Ovary (tissue), 7 donors: ENCODE measurements at regions not wholly inside any gene's neighbourhood (a gene's known extent, or its start where the extent isn't known, plus 50 kb on each side); places are given as distances from the start of the nearest gene placed in this dataset.

Experiments
- DNase-seq, 5 donors: peaks; one replicate each; pipeline ENCODE4 v3.0.0-alpha.2; 2019 to 2020
- H3K27ac ChIP-seq, 2 donors: fragments of 200-600 bp; one replicate each; pipeline versions ENCODE4 v1.5.1 to v1.8.0; 2019 to 2022
- H3K27me3 ChIP-seq: fragments of 200-600 bp; one replicate; pipeline ENCODE4 v1.8.0; 2022
- H3K36me3 ChIP-seq: fragments of 200-600 bp; sonication (generic); one replicate; pipeline ENCODE4 v1.5.1; 2019
- H3K4me1 ChIP-seq: one replicate; pipeline ENCODE4 v1.8.1; 2013; ENCODE audit warnings: mild to moderate bottlenecking, moderate library complexity; ENCODE audit not compliant: insufficient read depth
- H3K4me3 ChIP-seq: fragments of 200-600 bp; sonication (generic); one replicate; pipeline ENCODE4 v1.5.1; 2017
- H3K9me3 ChIP-seq, 2 donors: fragments of 200-600 bp in 1 of 2; sonication (generic) in 1 of 2; one replicate each; pipeline versions ENCODE4 v1.5.1 to v1.8.1; 2013 to 2019; ENCODE audit warnings: mild to moderate bottlenecking in 1 of 2, moderate library complexity in 1 of 2
- EP300 ChIP-seq: sonication (generic); formaldehyde crosslinking; IDR thresholded peaks from one replicate; pipeline ENCODE4 v1.6.1; 2017; ENCODE audit warnings: antibody characterized with exemption
- POLR2A ChIP-seq: fragments of 450-650 bp; IDR thresholded peaks from one replicate; pipeline ENCODE4 v1.6.1; 2017; ENCODE audit warnings: antibody characterized with exemption, mild to moderate bottlenecking, moderate library complexity
- WGBS, 3 donors: extraction: QIAGEN DNeasy Blood & Tissue Kit in 1 of 3; methylation state at CpG; one replicate each; pipeline versions ENCODE4 v1.1.5 to v1.1.7; 2013 to 2017; 5-methylcytosine and 5-hydroxymethylcytosine counted together
- intact Hi-C, 4 donors: fragments of 100-400 bp; cut with DNase I; formaldehyde crosslinking; loops; one replicate each; pipeline versions ENCODE4 v1.11.0 to v1.15.1; 2022 to 2023
- TF ChIP-seq, protein P1 (sequence below), 3 donors: fragments of 450-650 bp in 2 of 3; fragments of 200-600 bp in 1 of 3; IDR thresholded peaks; one replicate each; pipeline versions ENCODE4 v1.5.1 to v1.8.0; 2016 to 2022; ENCODE audit warnings: antibody characterized with exemption in 3 of 3, mild to moderate bottlenecking in 1 of 3
- donor health status: DM: no; HTN: no; CAD: no; lungs with moderate emphysema.
- donor health status: DM: no; HTN: no; CAD: no.
- donor health status: Bipolar disorder and iron deficiency.
- donor health status: DM: no; HTN: no; CAD: no.
- donor health status: DM: yes; HTN: yes; CAD: no.

DNA sequence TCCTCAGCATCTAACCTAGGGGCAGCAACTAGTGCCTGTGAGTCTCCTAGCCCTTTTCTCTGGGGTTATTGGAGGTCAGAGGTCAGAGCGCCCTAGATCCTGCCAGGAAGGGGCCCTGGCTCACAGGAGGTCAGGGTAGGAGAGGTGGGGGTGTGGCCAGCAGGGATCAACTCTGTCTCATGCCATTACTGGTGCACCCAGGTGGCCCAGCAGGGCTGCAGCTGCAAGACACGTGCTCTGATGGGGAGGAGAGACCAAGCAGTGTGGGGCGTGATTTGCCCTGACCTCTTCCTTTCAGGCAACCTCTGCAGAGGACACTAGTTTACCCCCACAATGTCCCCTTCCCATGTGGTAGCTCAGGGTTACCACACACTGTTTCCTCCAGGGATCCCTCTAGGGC, 73.3 kb upstream of the ZNF30 start:
- H3K27ac ChIP-seq: no peak overlapping the region
- H3K4me1 ChIP-seq: no peaks in the 10 kb centered on the region
- H3K4me3 ChIP-seq: no peak overlapping the region
- no peaks in the 10 kb centered on the region for H3K36me3 ChIP-seq
- no peaks in the 10 kb centered on the region for H3K27me3 ChIP-seq
- H3K9me3 ChIP-seq: no peaks in the 10 kb centered on the region
- TF ChIP-seq, protein P1, sequence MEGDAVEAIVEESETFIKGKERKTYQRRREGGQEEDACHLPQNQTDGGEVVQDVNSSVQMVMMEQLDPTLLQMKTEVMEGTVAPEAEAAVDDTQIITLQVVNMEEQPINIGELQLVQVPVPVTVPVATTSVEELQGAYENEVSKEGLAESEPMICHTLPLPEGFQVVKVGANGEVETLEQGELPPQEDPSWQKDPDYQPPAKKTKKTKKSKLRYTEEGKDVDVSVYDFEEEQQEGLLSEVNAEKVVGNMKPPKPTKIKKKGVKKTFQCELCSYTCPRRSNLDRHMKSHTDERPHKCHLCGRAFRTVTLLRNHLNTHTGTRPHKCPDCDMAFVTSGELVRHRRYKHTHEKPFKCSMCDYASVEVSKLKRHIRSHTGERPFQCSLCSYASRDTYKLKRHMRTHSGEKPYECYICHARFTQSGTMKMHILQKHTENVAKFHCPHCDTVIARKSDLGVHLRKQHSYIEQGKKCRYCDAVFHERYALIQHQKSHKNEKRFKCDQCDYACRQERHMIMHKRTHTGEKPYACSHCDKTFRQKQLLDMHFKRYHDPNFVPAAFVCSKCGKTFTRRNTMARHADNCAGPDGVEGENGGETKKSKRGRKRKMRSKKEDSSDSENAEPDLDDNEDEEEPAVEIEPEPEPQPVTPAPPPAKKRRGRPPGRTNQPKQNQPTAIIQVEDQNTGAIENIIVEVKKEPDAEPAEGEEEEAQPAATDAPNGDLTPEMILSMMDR (IDR thresholded peaks at IDR 0.05): no peak
- TF ChIP-seq POLR2A (no peak), EP300 (no peak)
- intact Hi-C loops: no loop called here
- 45 to 69% (median 59%) methylated on average over 3 of the region's 3 CpGs for WGBS, 3 donors
- DNase-seq: no peak

DNA sequence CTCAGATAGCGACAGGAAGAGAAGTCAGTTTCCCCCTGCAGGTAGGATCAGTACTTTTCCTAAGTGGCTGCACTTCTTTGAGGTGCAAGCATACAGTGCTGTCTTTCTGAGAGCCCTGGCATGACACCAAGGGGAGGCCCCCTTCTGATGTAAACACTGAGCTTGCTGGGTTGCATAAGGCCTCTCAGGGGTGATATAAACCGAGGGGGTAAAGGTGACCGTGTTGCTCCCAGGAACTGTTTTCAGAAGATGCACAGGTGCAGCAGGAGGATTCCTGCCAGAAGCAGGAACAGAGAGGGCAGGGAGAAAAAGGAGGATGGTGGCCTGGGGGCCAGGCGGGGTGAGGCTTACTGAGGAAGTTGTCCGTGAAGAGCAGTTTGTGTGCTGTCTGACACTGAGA, 74.0 kb upstream of the ZNF30 start:
- no peaks in the 10 kb centered on the region for H3K4me1 ChIP-seq
- no peaks in the 10 kb centered on the region for H3K36me3 ChIP-seq
- no peak overlapping the region for H3K27ac ChIP-seq
- no peaks in the 10 kb centered on the region for H3K27me3 ChIP-seq
- 39 to 52% (median 46%) methylated on average over 5 of the region's 5 CpGs for WGBS, 3 donors
- no peaks in the 10 kb centered on the region for H3K9me3 ChIP-seq
- DNase-seq: no peak
- intact Hi-C loops: no loop called here
- TF ChIP-seq, protein P1 (IDR thresholded peaks at IDR 0.05): no peak
- TF ChIP-seq POLR2A (no peak), EP300 (no peak)
- H3K4me3 ChIP-seq: no peak overlapping the region

DNA sequence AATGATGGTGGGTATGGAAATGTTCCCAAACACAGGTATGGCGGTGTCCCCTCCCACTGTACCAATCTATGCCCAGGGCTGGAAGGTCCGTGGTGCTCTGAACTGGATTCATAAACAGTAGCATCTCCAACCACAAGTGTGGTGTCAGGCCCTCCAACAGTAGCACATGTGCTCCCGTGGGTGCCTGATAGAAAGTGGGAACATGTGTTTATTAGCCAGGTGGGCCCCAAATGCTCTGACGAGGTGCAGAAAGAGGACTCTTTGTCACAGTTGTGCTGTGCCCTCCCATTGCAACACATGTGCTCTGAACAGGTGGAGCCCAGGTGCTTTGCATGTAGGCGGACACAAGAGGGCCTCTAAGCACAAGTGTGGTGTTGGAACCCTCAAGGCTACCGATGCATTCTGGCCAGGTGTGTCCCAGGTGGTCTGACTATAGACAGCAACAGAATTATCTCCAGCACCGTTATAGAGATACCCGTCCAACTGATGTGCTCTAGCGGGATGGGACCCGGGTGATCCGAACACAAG, 75.4 kb upstream of the ZNF30 start:
- WGBS, 3 donors: 69 to 80% (median 75%) methylated on average over 11 of the region's 11 CpGs
- Histone ChIP-seq H3K27ac (no peak overlapping the region), H3K9me3 (no peaks in the 10 kb centered on the region), H3K36me3 (no peaks in the 10 kb centered on the region), H3K27me3 (no peaks in the 10 kb centered on the region), H3K4me1 (no peaks in the 10 kb centered on the region), H3K4me3 (no peak overlapping the region)
- intact Hi-C loops: no loop called here
- no peak for TF ChIP-seq EP300
- TF ChIP-seq POLR2A: no peak
- DNase-seq: no peak

DNA sequence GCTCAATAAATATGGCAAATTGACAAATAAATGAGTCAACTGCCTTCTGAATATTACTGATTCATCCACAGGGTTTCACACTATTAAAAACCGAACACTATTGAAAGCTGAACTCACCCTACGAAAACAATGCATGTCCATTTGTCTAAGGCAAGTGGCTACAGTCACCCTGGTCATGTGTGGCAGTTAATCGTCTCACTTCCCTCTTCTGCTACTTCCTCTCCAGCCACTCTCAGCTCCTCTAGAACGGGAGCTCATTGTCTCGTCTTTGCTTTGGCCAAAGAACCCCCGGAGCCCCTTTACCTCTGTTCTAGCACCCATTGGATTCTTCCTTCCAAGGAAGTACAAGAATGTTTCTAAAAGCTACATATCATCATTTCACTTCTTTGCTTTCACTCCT, 74.4 kb upstream of the ZNF599 start:
- H3K9me3 ChIP-seq: no peaks in the 10 kb centered on the region
- no peak for DNase-seq
- no peak overlapping the region for H3K27ac ChIP-seq
- 84 to 92% (median 87%) methylated on average over 6 of the region's 6 CpGs for WGBS, 3 donors
- H3K27me3 ChIP-seq: no peaks in the 10 kb centered on the region
- TF ChIP-seq, protein P1 (IDR thresholded peaks at IDR 0.05): no peak
- no peak for TF ChIP-seq EP300
- TF ChIP-seq POLR2A: no peak
- H3K4me3 ChIP-seq: no peak overlapping the region
- no peaks in the 10 kb centered on the region for H3K36me3 ChIP-seq
- H3K4me1 ChIP-seq: no peaks in the 10 kb centered on the region
- intact Hi-C loops: no loop called here

DNA sequence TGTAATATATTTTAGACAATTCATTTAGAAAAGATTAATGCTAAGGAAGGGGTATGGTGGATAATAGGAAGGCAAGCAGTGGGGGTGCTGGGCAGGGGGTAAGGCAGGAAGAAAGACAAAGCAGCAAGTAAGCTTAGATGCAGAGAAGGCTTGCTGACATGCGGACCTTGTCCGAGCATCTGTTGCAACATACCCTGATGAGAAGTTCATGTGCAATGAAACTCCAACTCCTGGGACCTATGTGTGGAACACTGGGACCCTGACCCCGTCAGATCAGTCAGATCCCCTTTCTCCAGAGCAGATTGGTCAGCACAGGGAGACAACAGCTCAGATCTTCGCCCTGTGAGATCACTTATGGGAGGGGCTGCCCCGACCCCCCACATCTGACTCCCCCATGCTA, 71.3 kb upstream of the ZNF599 start:
- 69 to 75% (median 70%) methylated on average over 5 of the region's 5 CpGs for WGBS, 3 donors
- TF ChIP-seq POLR2A (no peak), EP300 (no peak)
- TF ChIP-seq, protein P1 (IDR thresholded peaks at IDR 0.05): no peak
- no peak for DNase-seq

More for the DNA sequence above, 71.3 kb upstream of the ZNF599 start:
- Histone ChIP-seq H3K27ac (no peak overlapping the region), H3K36me3 (no peaks in the 10 kb centered on the region), H3K9me3 (no peaks in the 10 kb centered on the region), H3K4me3 (no peak overlapping the region), H3K4me1 (no peaks in the 10 kb centered on the region), H3K27me3 (no peaks in the 10 kb centered on the region)
- intact Hi-C loops: no loop called here
